ENCODE measurements at regions not wholly inside any gene's neighbourhood (a gene's known extent, or its start where the extent isn't known, plus 50 kb on each side); places are given as distances from the start of the nearest gene placed in this dataset.

DNA sequence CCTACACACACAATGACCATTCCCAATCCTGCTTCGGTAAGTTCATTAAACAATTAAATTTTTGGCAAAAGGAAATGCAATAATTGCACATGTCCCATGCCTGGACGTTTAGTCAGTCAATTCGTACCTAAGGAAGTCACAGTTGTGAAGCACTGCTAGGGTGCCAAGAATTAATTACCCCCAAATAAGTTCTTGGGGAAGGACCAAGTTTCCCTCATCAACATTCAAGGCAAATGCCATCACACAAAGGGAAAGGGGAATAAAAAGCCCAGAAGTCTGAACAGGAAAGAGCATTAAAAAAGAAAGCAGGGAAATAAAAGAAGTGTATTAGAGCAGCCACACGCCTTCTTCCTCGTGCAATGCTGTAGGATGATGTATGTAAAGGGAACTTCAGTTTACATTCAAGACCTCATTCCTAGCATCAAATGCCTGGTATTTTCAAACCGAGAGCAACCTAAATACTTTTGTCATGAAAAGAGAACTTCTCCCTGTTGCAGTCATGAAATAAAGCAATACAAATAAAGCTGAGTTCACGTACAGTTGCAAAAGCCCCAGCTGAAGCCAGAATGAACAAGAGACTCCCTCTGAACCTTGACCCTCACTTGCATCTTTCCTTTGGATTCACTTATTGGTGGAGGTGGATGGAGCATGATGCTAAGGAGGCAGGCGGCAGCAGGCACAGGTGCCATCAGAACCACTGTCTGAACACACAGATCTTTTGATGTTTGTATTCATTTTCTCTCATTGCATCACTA, 124.0 kb upstream of the PPARGC1A start:
- intact Hi-C loops (cut with DNase I; ENCODE audit: low total_unique reads), result no loop called here
- Histone ChIP-seq H3K9me3 (no peaks in the 10 kb centered on the region), H3K27me3 (no peaks in the 10 kb centered on the region), H3K27ac (no peak overlapping the region), H3K4me1 (no peaks in the 10 kb centered on the region), H3K36me3 (ENCODE audit: low read depth, missing control alignments) (no peaks in the 10 kb centered on the region), H3K4me3 (no peak overlapping the region)
- no peak for DNase-seq
- 78 to 80% methylated on average over 8 of the region's 8 CpGs for WGBS, 2 donors
- TF ChIP-seq POLR2A (IDR thresholded peaks at IDR 0.05), result no peak
- TF ChIP-seq, protein P1, sequence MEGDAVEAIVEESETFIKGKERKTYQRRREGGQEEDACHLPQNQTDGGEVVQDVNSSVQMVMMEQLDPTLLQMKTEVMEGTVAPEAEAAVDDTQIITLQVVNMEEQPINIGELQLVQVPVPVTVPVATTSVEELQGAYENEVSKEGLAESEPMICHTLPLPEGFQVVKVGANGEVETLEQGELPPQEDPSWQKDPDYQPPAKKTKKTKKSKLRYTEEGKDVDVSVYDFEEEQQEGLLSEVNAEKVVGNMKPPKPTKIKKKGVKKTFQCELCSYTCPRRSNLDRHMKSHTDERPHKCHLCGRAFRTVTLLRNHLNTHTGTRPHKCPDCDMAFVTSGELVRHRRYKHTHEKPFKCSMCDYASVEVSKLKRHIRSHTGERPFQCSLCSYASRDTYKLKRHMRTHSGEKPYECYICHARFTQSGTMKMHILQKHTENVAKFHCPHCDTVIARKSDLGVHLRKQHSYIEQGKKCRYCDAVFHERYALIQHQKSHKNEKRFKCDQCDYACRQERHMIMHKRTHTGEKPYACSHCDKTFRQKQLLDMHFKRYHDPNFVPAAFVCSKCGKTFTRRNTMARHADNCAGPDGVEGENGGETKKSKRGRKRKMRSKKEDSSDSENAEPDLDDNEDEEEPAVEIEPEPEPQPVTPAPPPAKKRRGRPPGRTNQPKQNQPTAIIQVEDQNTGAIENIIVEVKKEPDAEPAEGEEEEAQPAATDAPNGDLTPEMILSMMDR (IDR thresholded peaks at IDR 0.05), result no peak

DNA sequence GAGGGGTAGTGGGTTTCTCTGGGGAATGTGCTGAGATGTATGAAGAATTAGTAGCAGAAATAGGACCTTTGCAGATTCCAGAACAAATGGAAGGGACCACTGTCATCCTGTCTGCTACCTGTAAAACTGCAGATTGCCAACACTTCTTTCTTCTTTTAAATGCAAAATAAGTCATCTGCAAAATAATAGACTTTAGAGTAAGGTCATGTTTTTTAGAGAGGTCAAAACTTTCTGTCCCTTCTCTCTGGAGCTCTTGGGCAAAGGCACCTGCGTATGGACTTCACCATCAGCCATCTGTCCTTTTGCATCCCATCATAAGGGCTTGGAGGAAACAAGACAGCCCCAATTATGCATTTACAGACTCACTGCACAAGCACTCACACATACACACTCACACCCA, 121.1 kb upstream of the PPARGC1A start:
- TF ChIP-seq, protein P1 (IDR thresholded peaks at IDR 0.05), result no peak
- TF ChIP-seq POLR2A (IDR thresholded peaks at IDR 0.05), result no peak
- Histone ChIP-seq H3K36me3 (ENCODE audit: low read depth, missing control alignments) (no peaks in the 10 kb centered on the region), H3K4me3 (no peak overlapping the region), H3K27me3 (no peaks in the 10 kb centered on the region), H3K9me3 (no peaks in the 10 kb centered on the region), H3K4me1 (no peaks in the 10 kb centered on the region), H3K27ac (no peak overlapping the region)
- intact Hi-C loops (cut with DNase I; ENCODE audit: low total_unique reads), result no loop called here
- WGBS, 2 donors, result 76 to 81% methylated on average over 1 of the region's 1 CpG
- no peak for DNase-seq

DNA sequence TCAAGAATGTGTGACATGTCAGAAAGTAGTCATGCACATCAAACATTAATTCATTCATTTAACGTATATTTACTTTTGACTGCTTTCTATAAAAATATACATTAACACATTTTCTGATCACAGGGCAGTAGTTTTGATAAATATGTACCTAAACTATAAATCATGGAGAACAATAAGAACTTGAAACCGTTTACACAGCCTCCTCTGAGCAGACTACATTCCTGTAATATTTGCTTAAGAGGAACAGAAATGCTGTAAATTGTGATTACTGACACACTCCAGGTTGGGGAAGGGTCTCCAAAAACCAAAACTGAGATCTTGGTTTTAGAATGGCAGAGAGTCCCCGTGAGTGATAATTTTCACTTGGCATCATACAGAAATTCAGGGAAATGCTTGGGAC, 120.7 kb upstream of the PPARGC1A start:
- 54 to 57% methylated on average over 3 of the region's 3 CpGs for whole genome bisulfite sequencing, 2 donors
- H3K4me1 ChIP-seq, result no peaks in the 10 kb centered on the region
- H3K27me3 ChIP-seq, result no peaks in the 10 kb centered on the region
- intact Hi-C loops (cut with DNase I; ENCODE audit: low total_unique reads), result no loop called here
- no peak for DNase-seq
- H3K27ac ChIP-seq, result no peak overlapping the region
- no peak overlapping the region for H3K4me3 ChIP-seq
- no peaks in the 10 kb centered on the region for H3K9me3 ChIP-seq
- no peak for TF ChIP-seq POLR2A (IDR thresholded peaks at IDR 0.05)
- TF ChIP-seq, protein P1 (IDR thresholded peaks at IDR 0.05), result no peak
- no peaks in the 10 kb centered on the region for H3K36me3 ChIP-seq (ENCODE audit: low read depth, missing control alignments)

DNA sequence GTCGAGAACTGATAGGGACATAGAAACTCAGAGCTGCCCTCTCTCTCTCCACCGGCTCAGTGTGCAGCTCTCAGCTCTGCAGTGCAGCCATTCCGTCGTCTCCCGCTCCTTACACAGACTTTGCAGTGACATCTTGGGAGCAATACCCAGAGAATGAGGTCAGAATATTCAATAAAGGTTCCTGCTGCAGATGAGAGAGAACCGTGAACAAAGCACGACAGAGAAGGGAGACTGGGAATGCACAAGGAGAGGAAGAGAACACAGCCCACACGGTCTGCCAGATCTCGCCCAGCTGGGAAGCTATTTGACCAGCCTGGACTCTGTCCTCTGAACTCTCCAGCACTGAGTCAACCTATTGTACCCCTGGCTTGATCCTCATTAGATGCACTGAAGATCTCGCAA, 118.0 kb upstream of the PPARGC1A start:
- Histone ChIP-seq H3K4me1 (no peaks in the 10 kb centered on the region), H3K9me3 (no peaks in the 10 kb centered on the region), H3K27ac (no peak overlapping the region), H3K36me3 (ENCODE audit: low read depth, missing control alignments) (no peaks in the 10 kb centered on the region), H3K27me3 (no peaks in the 10 kb centered on the region), H3K4me3 (no peak overlapping the region)
- whole genome bisulfite sequencing, 2 donors, result 55 to 67% methylated on average over 10 of the region's 10 CpGs
- intact Hi-C loops (cut with DNase I; ENCODE audit: low total_unique reads), result no loop called here
- no peak for TF ChIP-seq POLR2A (IDR thresholded peaks at IDR 0.05)
- TF ChIP-seq, protein P1 (IDR thresholded peaks at IDR 0.05), result no peak
- DNase-seq, result no peak

DNA sequence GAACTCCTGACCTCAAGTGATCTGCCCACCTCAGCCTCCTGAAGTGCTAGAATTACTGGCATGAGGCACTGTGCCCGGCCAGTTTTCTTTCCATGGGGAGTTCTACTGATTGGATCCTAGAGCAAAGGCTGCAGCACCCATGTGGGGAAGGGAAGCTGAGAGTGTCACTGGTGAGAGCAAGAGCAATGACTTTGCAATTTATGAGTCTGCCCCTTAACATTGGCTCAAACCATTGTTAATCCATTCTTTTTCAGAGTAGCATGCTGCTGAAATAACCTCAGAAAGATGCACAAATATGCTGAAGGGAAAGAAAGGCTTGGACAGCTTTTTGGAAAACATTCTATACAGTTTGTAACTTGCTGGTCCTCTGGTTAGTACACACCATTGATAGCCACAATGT, 116.4 kb upstream of the PPARGC1A start:
- H3K36me3 ChIP-seq (ENCODE audit: low read depth, missing control alignments), result no peaks in the 10 kb centered on the region
- intact Hi-C loops (cut with DNase I; ENCODE audit: low total_unique reads), result no loop called here
- 91 to 92% methylated on average over 1 of the region's 1 CpG for WGBS, 2 donors
- DNase-seq, result no peak
- H3K9me3 ChIP-seq, result no peaks in the 10 kb centered on the region
- H3K27ac ChIP-seq, result no peak overlapping the region
- H3K4me3 ChIP-seq, result no peak overlapping the region
- no peaks in the 10 kb centered on the region for H3K27me3 ChIP-seq
- TF ChIP-seq POLR2A (IDR thresholded peaks at IDR 0.05), result no peak
- TF ChIP-seq, protein P1 (IDR thresholded peaks at IDR 0.05), result no peak
- H3K4me1 ChIP-seq, result no peaks in the 10 kb centered on the region
